A549 (cell line): ENCODE measurements at regions not wholly inside any gene's neighbourhood (a gene's known extent, or its start where the extent isn't known, plus 50 kb on each side); places are given as distances from the start of the nearest gene placed in this dataset.
"Not testable (repeated sequence)": the region's sequence is repeated elsewhere in the genome, so short reads cannot be mapped to it uniquely, and the experiment has no call there.

ENCODE experiments used
- EP300 ChIP-seq, 2 experiments: fragments of >200 bp; sonication (Bioruptor Twin); formaldehyde crosslinking; IDR thresholded peaks; 2 replicates in 1 of 2; 3 replicates in 1 of 2; pipeline ENCODE4 v1.6.1; 2016 to 2017
- KDM1A ChIP-seq: fragments of 200-600 bp; sonication (generic); IDR thresholded peaks from 2 replicates; pipeline ENCODE4 v1.6.1; 2016; ENCODE audit warnings: low read depth, mild to moderate bottlenecking
- MAFK ChIP-seq: fragments of 450-650 bp; IDR thresholded peaks from 2 replicates; pipeline ENCODE4 v1.6.1; 2014; ENCODE audit not compliant: partially characterized antibody
- NPAS2 ChIP-seq: fragments of 250-450 bp; sonication (Bioruptor Pico); IDR thresholded peaks from 2 replicates; pipeline ENCODE4 v1.8.0; 2022; ENCODE audit warnings: mild to moderate bottlenecking, moderate library complexity, borderline replicate concordance
- POLR2A ChIP-seq: IDR thresholded peaks from 2 replicates; pipeline ENCODE4 v1.6.1; 2012; ENCODE audit warnings: mild to moderate bottlenecking, low read length
- RAD21 ChIP-seq, 2 experiments: fragments of >200 bp in 1 of 2; sonication (Bioruptor Twin) in 1 of 2; formaldehyde crosslinking in 1 of 2; IDR thresholded peaks in 1 of 2; conservative IDR thresholded peaks in 1 of 2; 2 replicates in 1 of 2; 3 replicates in 1 of 2; pipeline ENCODE4 v1.6.1; 2012 to 2018; ENCODE audit warnings: inconsistent platforms in 1 of 2
- TF ChIP-seq, protein P1 (sequence below): fragments of >200 bp; sonication (Bioruptor Twin); formaldehyde crosslinking; IDR thresholded peaks from 3 replicates; pipeline ENCODE4 v1.5.1; 2016
- TF ChIP-seq, protein P2 (sequence below): IDR thresholded peaks from 2 replicates; pipeline ENCODE4 v1.6.1; 2012
- TF ChIP-seq, protein P3 (sequence below): fragments of 200-600 bp; sonication (generic); IDR thresholded peaks from 2 replicates; pipeline ENCODE4 v1.6.1; 2016; ENCODE audit warnings: antibody characterized with exemption, mild to moderate bottlenecking, moderate library complexity

DNA sequence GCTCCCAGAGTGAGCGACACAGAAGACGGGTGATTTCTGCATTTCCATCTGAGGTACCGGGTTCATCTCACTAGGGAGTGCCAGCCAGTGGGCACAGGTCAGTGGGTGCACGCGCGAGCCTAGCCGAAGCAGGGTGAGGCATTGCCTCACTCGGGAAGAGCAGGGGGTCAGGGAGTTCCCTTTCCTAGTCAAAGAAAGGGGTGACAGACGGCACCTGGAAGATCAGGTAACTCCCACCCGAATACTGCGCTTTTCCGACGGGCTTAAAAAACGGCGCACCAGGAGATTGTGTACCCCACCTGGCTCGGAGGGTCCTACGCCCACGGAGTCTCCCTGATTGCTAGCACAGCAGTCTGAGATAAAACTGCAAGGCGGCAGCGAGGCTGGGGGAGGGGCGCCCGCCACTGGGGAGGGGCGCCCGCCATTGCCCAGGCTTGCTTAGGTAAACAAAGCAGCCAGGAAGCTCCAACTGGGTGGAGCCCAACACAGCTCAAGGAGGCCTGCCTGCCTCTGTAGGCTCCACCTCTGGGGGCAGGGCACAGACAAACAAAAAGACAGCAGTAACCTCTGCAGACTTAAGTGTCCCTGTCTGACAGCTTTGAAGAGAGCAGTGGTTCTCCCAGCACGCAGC, 979.1 kb upstream of the COX7C start:
- TF ChIP-seq, protein P1, sequence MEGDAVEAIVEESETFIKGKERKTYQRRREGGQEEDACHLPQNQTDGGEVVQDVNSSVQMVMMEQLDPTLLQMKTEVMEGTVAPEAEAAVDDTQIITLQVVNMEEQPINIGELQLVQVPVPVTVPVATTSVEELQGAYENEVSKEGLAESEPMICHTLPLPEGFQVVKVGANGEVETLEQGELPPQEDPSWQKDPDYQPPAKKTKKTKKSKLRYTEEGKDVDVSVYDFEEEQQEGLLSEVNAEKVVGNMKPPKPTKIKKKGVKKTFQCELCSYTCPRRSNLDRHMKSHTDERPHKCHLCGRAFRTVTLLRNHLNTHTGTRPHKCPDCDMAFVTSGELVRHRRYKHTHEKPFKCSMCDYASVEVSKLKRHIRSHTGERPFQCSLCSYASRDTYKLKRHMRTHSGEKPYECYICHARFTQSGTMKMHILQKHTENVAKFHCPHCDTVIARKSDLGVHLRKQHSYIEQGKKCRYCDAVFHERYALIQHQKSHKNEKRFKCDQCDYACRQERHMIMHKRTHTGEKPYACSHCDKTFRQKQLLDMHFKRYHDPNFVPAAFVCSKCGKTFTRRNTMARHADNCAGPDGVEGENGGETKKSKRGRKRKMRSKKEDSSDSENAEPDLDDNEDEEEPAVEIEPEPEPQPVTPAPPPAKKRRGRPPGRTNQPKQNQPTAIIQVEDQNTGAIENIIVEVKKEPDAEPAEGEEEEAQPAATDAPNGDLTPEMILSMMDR: not testable (repeated sequence)
- not testable (repeated sequence) for TF ChIP-seq KDM1A; RAD21 (conservative IDR thresholded peaks at IDR 0.05 in 1 of 2, IDR thresholded peaks at IDR 0.05 in 1 of 2); POLR2A; NPAS2 (CRISPR knock-in tag); MAFK; EP300 (IDR thresholded peaks at IDR 0.05)
- TF ChIP-seq, protein P2, sequence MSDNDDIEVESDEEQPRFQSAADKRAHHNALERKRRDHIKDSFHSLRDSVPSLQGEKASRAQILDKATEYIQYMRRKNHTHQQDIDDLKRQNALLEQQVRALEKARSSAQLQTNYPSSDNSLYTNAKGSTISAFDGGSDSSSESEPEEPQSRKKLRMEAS: not testable (repeated sequence)
- TF ChIP-seq, protein P3, sequence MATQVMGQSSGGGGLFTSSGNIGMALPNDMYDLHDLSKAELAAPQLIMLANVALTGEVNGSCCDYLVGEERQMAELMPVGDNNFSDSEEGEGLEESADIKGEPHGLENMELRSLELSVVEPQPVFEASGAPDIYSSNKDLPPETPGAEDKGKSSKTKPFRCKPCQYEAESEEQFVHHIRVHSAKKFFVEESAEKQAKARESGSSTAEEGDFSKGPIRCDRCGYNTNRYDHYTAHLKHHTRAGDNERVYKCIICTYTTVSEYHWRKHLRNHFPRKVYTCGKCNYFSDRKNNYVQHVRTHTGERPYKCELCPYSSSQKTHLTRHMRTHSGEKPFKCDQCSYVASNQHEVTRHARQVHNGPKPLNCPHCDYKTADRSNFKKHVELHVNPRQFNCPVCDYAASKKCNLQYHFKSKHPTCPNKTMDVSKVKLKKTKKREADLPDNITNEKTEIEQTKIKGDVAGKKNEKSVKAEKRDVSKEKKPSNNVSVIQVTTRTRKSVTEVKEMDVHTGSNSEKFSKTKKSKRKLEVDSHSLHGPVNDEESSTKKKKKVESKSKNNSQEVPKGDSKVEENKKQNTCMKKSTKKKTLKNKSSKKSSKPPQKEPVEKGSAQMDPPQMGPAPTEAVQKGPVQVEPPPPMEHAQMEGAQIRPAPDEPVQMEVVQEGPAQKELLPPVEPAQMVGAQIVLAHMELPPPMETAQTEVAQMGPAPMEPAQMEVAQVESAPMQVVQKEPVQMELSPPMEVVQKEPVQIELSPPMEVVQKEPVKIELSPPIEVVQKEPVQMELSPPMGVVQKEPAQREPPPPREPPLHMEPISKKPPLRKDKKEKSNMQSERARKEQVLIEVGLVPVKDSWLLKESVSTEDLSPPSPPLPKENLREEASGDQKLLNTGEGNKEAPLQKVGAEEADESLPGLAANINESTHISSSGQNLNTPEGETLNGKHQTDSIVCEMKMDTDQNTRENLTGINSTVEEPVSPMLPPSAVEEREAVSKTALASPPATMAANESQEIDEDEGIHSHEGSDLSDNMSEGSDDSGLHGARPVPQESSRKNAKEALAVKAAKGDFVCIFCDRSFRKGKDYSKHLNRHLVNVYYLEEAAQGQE: not testable (repeated sequence)
